T-helper 1 cell treated with Interleukin-12 subunit alpha and Interleukin-12 subunit beta and Interleukin-4 antibody, amounts not matched to agents 30 ng/mL and 1 ng/mL, for 36 hours (primary cell): ENCODE measurements at regions not wholly inside any gene's neighbourhood (a gene's known extent, or its start where the extent isn't known, plus 50 kb on each side); places are given as distances from the start of the nearest gene placed in this dataset.
"Not testable (repeated sequence)": the region's sequence is repeated elsewhere in the genome, so short reads cannot be mapped to it uniquely, and the experiment has no call there.

Source experiments
- intact Hi-C: fragments of 100-400 bp; cut with micrococcal nuclease; formaldehyde crosslinking; loops from one replicate; pipeline ENCODE4 v1.15.1; 2024

DNA sequence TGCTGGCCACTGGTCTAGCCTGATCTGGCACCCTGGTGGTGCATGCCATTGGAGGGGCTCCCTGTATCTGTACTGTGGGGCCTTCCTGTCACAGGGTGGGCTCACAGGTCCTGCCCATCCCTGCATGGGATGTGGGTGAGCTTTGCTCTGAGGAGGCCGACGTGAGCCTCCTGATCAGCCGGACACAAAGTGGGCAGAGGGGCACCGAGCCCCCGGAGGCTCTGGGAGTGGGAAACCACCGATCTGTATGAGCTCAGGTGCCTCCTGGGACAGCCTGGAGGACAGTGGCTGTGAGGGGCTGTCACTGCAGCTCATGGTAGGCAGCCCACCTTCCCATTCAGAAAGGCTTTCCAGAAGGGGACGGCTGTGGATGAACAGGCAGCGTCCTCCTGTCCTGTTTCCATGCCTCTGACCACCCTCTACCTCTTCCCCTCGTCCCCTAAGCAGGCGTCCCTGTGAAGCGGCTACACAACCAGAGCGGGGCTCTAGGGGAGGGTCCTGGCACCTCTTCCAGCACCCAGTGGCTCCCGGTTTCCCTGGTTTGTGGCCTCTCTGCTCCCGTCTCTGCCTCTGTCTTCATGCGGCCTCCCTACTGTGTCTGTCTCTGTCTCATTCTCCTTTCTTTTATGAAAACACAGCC lies 112.5 kb upstream of the OTOS start:
- intact Hi-C loops = no loop called here

GRCh38 chr2:240253583-240254145 lies 113.2 kb upstream of the OTOS start:
- intact Hi-C loops = no loop called here

DNA sequence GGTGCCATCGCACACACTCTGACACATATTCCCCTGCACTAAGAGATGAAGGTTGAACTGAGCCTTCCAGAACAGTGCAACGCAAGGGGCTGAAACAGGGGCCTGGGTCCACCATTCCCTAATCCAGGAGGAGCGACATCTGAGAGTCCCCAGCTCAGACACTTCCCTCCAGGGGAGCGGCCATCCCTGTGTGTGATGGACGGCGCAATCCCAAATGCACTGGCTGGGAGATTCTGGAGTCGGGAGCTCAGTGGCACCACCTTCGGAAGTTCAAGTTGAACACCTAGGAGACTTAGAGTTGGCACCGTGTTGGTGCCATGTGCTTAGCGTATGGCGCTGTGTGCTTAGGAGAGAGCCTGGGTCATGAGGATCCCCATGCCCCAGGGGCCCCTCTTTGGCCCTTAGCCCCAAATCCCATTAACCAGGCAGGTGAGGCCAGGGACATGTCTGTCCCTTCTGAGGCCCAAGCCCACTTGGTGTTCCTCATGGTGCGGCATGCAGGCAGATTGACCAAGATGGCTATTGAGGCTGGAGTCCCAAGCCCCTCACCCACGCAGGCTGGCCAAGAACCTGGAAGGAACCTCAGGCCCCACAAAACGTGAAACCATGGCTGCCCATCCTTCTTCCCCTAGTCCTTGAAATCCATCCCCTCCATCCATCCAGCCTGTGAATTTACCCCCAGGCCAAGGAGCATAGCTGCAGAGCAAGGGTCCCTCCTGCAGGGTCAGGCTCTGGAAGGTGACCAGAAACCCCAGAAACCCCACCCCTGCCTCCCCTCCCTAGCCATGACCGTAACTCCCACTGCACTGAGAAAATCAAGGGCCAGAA lies 114.1 kb upstream of the OTOS start:
- intact Hi-C loops = no loop called here

DNA sequence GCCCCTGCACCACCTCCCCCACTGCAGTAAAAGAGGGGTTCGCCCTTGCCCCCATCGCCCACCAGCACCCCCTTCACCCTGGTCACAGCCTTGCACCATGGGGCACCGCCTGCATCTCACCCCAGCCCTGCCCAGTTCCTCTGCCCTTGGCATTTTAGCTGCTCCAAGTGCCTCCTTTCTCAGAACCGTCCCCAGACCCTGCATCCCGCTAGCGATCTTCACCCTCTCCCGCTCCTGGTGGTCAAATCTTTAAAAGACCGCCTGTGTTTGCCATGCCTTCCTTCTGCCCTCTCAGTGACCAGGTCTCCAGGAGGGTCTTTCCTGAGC lies 114.7 kb upstream of the OTOS start:
- intact Hi-C loops = no loop called here

- intact Hi-C loops = no loop called here
These were observed 115.6 kb upstream of the OTOS start for GRCh38 chr2:240255811-240256703.

- intact Hi-C loops = no loop called here
These were observed 116.5 kb upstream of the OTOS start for GRCh38 chr2:240256704-240257637.

GRCh38 chr2:240257940-240258580 lies 117.6 kb upstream of the OTOS start:
- intact Hi-C loops = no loop called here

DNA sequence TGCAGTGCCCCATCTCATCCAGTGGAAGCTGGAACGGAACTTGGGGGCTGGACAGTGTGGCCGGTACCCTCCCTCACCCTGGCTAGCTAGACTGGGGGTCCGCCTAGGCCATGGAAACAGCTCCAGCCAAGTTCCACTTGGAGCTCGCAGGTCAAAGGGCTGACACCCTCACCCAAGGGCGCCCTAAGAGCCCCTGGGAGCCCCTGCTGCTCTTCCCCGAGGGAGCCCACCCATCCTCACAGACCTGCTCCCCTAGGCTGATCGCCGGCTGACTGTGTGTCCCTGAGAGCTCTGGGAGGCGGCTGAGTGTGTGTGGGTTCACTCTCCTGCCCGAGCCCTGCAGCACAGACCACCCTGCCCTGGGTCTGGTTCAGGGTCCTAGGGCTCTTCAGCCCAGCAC lies 118.2 kb upstream of the OTOS start:
- intact Hi-C loops = no loop called here

DNA sequence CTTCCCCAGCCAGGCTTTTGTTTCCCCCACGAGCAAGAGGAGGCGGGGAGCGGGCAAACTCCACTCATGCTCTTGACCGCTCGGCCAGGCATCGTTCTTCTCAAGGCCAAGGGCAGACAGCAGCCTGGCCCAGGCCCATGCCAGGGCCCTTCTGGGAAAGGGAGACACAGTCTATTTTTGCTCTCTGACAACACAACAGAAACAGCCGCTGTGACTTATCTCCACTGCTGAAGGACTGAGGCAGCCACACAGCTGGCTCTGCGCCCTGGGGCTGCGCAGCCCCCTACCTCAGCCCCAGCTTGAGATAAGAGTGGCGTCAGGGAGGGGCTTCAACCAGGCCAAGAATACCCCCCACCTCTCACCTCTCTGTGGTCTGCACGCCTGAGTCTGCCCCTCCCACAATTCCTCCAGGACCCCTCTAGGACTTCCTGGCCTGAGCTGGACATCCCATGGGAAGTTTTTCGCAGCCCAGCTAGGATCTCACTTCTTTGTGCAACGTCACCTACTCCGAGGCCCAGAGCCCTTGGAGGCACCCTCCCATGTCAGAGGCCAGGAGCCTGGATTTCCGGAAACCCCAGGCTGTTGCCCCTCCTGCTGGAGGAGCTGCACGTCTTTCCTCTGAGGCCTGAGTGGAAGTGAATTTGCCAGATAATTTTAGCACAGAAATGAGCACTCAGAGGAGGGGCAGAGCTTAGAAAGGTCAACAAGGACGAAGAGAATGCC lies 118.9 kb upstream of the OTOS start:
- intact Hi-C loops = no loop called here

DNA sequence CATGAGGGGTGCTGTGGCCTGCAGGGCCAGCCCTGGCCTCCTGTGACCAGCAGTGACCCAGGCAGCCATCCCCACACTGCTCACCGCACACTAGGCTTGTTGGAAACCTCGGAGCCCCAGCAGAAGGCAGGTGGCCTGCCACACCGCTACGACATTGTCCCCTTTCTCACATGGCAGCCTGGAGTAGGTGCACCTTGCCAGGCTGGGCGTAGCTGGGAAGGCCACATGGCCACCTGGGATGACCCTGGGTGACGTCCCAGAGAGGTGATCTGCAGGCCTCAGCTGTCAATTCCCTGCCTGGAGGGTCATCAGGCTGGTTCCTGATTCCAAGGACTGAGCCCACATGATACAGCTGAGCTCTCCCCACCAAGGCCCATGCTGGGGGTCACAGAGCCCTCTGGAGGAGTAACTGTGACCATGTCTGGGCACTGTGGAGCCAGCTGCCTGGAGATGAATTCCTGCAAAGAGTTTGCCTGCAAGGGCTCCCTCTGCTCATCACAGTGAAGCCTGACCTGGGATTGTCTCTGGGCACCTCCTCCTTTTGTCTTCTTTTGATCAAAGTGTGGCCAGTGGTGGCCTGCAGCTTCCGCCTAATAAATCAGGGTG lies 119.6 kb upstream of the OTOS start:
- intact Hi-C loops = no loop called here

DNA sequence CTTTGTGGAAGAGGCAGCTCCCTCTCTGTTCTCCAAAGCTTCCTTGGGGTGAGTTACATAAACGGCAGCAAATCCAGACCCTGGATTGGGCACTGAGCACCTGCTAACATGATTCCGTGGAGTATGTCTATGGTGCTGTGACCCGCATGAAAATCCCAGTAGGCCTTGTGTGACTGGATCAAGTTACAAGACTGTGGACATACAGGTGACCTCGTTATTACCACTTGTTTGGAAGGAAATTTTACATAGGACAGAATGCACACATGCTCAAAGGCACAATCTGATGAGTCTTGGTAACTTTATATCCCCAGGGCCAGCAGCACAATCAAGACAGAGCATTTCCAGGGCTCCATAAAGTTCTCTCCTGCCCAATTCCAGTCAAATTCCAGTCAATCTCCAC lies 120.2 kb upstream of the OTOS start:
- intact Hi-C loops = no loop called here

DNA sequence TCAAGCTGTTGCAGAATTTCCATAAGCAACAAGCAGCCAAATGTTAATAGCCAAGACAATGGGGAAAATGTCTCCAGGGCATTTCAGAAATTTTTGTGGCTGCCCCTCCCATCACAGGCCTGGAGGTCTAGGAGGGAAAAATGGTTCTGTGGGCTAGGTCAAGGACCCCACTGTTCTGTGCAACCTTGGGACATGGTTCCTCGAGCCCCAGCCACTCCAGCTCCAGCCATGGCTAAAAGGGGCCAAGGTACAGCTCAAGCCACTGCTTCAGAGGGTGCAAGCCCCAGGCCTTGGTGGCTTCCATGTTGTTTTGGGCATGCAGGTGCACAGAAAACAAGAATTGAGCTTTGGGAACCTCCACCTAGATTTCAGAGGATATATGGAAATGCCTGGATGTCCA lies 122.1 kb upstream of the OTOS start:
- intact Hi-C loops = not testable (repeated sequence)

DNA sequence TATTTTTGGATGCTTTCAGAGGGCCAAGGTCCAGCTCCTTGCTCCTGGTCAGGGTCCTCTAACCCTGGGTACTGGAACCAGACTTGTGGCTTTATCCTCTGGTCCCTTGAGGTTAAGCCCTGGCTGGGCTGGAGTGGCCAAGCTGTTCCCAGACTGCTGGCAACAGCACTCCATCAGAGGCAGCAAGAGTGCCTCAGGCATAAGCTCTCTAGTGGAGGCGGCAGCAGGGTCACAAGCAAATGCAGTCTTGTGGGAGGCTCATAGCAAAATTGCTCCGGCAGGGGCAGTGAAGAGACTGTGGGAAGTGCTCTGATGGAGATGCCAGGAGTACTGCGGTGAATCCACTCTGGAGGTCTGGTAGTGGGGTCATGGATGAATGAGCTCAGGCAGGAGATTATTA lies 128.9 kb upstream of the OTOS start:
- intact Hi-C loops = no loop called here

DNA sequence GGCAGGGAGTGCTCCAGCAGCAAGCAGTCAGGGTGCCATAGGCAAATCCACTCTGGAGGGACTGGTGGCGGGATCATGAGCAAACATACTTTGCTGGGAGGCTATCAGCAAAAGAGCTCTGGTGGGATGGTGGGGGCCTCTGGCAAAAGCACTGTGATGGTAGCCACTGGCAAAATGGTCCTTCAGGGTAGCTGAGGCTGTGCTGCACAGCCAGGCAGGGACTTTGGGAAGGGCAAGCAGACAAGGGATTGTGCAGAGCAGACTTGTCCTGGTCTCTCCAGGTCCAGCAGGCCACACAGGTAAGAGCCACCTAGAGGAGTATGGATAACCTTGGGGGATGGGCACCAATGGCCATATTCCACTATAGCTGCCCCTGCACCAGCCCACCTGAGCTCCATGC lies 129.4 kb upstream of the OTOS start:
- intact Hi-C loops = no loop called here

GRCh38 chr2:240271716-240272341 lies 131.4 kb upstream of the OTOS start:
- intact Hi-C loops = no loop called here

- intact Hi-C loops = no loop called here
These were observed 134.9 kb upstream of the OTOS start for GRCh38 chr2:240275386-240275785.

DNA sequence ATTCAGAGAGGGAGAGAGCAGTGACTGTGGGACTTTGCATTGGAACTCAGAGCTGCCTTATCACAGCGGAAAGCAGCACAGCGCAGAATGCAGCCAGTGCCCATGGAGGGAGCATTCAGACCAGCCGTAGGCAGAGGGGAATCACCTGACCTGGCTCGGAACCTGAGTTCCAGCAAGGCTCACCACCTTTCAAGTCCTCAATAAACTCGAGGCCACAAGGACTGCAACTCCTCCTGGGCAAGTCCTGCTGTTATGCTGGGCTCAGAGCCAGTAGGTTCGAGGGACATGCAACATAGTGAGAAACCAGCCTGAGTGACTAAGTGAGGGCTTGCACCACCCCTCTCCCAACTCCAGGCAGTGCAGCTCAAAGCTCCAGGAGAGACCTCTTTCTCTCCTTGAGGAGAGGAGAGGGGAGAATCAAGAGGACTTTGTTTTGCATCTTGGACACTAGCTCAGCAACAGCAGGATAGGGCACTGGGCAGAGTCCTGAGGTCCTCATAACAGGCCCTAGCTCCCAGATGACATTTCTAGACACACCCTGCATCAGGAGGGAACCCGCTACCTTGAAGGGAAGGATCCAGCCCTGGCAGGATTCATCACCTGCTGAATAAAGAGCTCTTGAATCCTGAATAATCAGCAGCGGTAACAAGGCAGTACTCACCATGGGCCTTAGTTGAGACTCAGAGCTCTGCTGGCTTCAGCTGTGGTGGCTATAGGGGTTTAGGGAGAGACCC lies 136.8 kb upstream of the OTOS start:
- intact Hi-C loops = no loop called here
